HEK293 (cell line): ENCODE measurements at regions not wholly inside any gene's neighbourhood (a gene's known extent, or its start where the extent isn't known, plus 50 kb on each side); places are given as distances from the start of the nearest gene placed in this dataset.

ENCODE experiments used
- CTCF ChIA-PET: fragments of 350-600 bp; formaldehyde crosslinking; extraction: SDS; loops from one replicate; lab custom pipeline; 2021; ENCODE audit warnings: antibody characterized with exemption; lab: Yijun Ruan, JAX
- POLR2A ChIA-PET: fragments of 300-600 bp; formaldehyde crosslinking; extraction: SDS; loops from one replicate; lab custom pipeline; 2020; ENCODE audit warnings: antibody characterized with exemption, inconsistent platforms; lab: Yijun Ruan, JAX
- H3K27ac ChIP-seq: fragments of 200-500 bp; sonication (Bioruptor generic); 2 replicates; pipeline ENCODE4 v1.5.1; 2014; ENCODE audit warnings: low read depth, low read length, control low read depth, inconsistent platforms; ENCODE audit errors: extremely low read depth
- H3K36me3 ChIP-seq, 2 experiments: fragments of 200-500 bp in 1 of 2; sonication (Bioruptor generic) in 1 of 2; 1 replicate in 1 of 2; 2 replicates in 1 of 2; pipeline ENCODE4 v1.5.1; 2014 to 2017; ENCODE audit warnings: inconsistent platforms in 2 of 2, low read length in 2 of 2; ENCODE audit not compliant: control insufficient read depth in 2 of 2, insufficient read depth in 1 of 2
- H3K4me1 ChIP-seq: fragments of 200-500 bp; sonication (Bioruptor generic); 2 replicates; pipeline ENCODE4 v1.5.1; 2014; ENCODE audit warnings: mild to moderate bottlenecking, low read length, inconsistent platforms; ENCODE audit not compliant: control insufficient read depth, insufficient read depth
- H3K4me3 ChIP-seq: 2 replicates; pipeline ENCODE4 v1.5.1; 2011; ENCODE audit warnings: low read depth, mild to moderate bottlenecking, control low read depth, low read length, moderate library complexity
- H3K9me3 ChIP-seq: fragments of 200-500 bp; sonication (Bioruptor generic); 2 replicates; pipeline ENCODE4 v1.5.1; 2014; ENCODE audit warnings: low read depth, low read length, inconsistent platforms; ENCODE audit not compliant: control insufficient read depth, insufficient read depth
- ATF2 ChIP-seq: fragments of 450-650 bp; formaldehyde crosslinking; IDR thresholded peaks from 2 replicates; pipeline ENCODE4 v1.5.1; 2016; ENCODE audit warnings: missing biosample characterization, missing genetic modification characterization, low read depth
- GFI1B ChIP-seq: fragments of 450-650 bp; formaldehyde crosslinking; IDR thresholded peaks from 2 replicates; pipeline ENCODE4 v1.5.1; 2016; ENCODE audit warnings: missing biosample characterization, missing genetic modification characterization
- KLF1 ChIP-seq: fragments of 450-650 bp; formaldehyde crosslinking; IDR thresholded peaks from 2 replicates; pipeline ENCODE4 v1.5.1; 2016; ENCODE audit warnings: missing biosample characterization, missing genetic modification characterization
- KLF9 ChIP-seq: fragments of 450-650 bp; formaldehyde crosslinking; IDR thresholded peaks from 2 replicates; pipeline ENCODE4 v1.5.1; 2016; ENCODE audit warnings: missing biosample characterization, missing genetic modification characterization, low read depth
- MEIS1 ChIP-seq: sonication (generic); formaldehyde crosslinking; IDR thresholded peaks from 2 replicates; pipeline ENCODE4 v1.8.1; 2022; ENCODE audit warnings: missing genetic modification reagents, mild to moderate bottlenecking, borderline replicate concordance
- OSR2 ChIP-seq: fragments of 450-650 bp; formaldehyde crosslinking; IDR thresholded peaks from 2 replicates; pipeline ENCODE4 v1.5.1; 2016; ENCODE audit warnings: missing biosample characterization, missing genetic modification characterization
- PRDM2 ChIP-seq: fragments of 450-650 bp; formaldehyde crosslinking; IDR thresholded peaks from 2 replicates; pipeline ENCODE4 v1.5.1; 2016; ENCODE audit warnings: missing biosample characterization, missing genetic modification characterization, borderline replicate concordance
- SCRT1 ChIP-seq: fragments of 450-650 bp; formaldehyde crosslinking; IDR thresholded peaks from 2 replicates; pipeline ENCODE4 v1.5.1; 2016; ENCODE audit warnings: missing biosample characterization, missing genetic modification characterization, borderline replicate concordance
- YY1 ChIP-seq: fragments of 450-650 bp; formaldehyde crosslinking; IDR thresholded peaks from 2 replicates; pipeline ENCODE4 v1.5.1; 2018; ENCODE audit warnings: missing biosample characterization, missing genetic modification characterization
- ZNF16 ChIP-seq: fragments of 450-650 bp; formaldehyde crosslinking; IDR thresholded peaks from 2 replicates; pipeline ENCODE4 v1.5.1; 2016; ENCODE audit warnings: low read depth, missing biosample characterization, missing genetic modification characterization
- ZNF184 ChIP-seq: fragments of 450-650 bp; IDR thresholded peaks from 2 replicates; pipeline ENCODE4 v1.5.1; 2018; ENCODE audit warnings: missing biosample characterization, mild to moderate bottlenecking, missing genetic modification characterization
- ZNF19 ChIP-seq: fragments of 450-650 bp; formaldehyde crosslinking; IDR thresholded peaks from 2 replicates; pipeline ENCODE4; 2016; ENCODE audit warnings: missing biosample characterization, missing genetic modification characterization, low read depth
- ZNF211 ChIP-seq: fragments of 450-650 bp; formaldehyde crosslinking; IDR thresholded peaks from 2 replicates; pipeline ENCODE4 v1.5.1; 2016; ENCODE audit warnings: low read depth, missing biosample characterization, missing genetic modification characterization
- ZNF214 ChIP-seq: fragments of 450-650 bp; formaldehyde crosslinking; IDR thresholded peaks from 2 replicates; pipeline ENCODE4 v1.5.1; 2017; ENCODE audit warnings: missing biosample characterization, mild to moderate bottlenecking, missing genetic modification characterization, borderline replicate concordance
- ZNF23 ChIP-seq: fragments of 450-650 bp; formaldehyde crosslinking; IDR thresholded peaks from 2 replicates; pipeline ENCODE4 v1.5.1; 2016; ENCODE audit warnings: missing biosample characterization, missing genetic modification characterization, borderline replicate concordance
- ZNF239 ChIP-seq: fragments of 450-650 bp; formaldehyde crosslinking; IDR thresholded peaks from 2 replicates; pipeline ENCODE4 v1.5.1; 2016; ENCODE audit warnings: missing biosample characterization, missing genetic modification characterization
- ZNF311 ChIP-seq: fragments of 450-650 bp; formaldehyde crosslinking; IDR thresholded peaks from 2 replicates; pipeline ENCODE4 v1.5.1; 2017; ENCODE audit warnings: missing biosample characterization, missing genetic modification characterization, borderline replicate concordance
- ZNF426 ChIP-seq: fragments of 450-650 bp; formaldehyde crosslinking; IDR thresholded peaks from 2 replicates; pipeline ENCODE4 v1.5.1; 2017; ENCODE audit warnings: missing biosample characterization, missing genetic modification characterization, mild to moderate bottlenecking, inconsistent platforms, moderate library complexity
- ZNF624 ChIP-seq: fragments of 450-650 bp; formaldehyde crosslinking; IDR thresholded peaks from 2 replicates; pipeline ENCODE4 v1.5.1; 2017; ENCODE audit warnings: missing biosample characterization, missing genetic modification characterization
- ZNF707 ChIP-seq: fragments of 450-650 bp; formaldehyde crosslinking; IDR thresholded peaks from 2 replicates; pipeline ENCODE4 v1.5.1; 2016; ENCODE audit warnings: missing biosample characterization, missing genetic modification characterization
- ZNF76 ChIP-seq: fragments of 450-650 bp; formaldehyde crosslinking; IDR thresholded peaks from 2 replicates; pipeline ENCODE4; 2016; ENCODE audit warnings: low read depth, missing biosample characterization, missing genetic modification characterization, borderline replicate concordance
- ZNF777 ChIP-seq: fragments of 450-650 bp; formaldehyde crosslinking; IDR thresholded peaks from 2 replicates; pipeline ENCODE4 v1.5.1; 2017; ENCODE audit warnings: missing biosample characterization, missing genetic modification characterization, borderline replicate concordance

- H3K36me3 ChIP-seq, result no peaks in the 10 kb centered on the region
- CTCF ChIA-PET, result interaction anchor here (3.2 kb wide), 1 partner anchor 22 kb away, joined by 16 read pairs; no protein-coding TSS in a partner anchor
- no peaks in the 10 kb centered on the region for H3K9me3 ChIP-seq
- no peak overlapping the region for H3K27ac ChIP-seq
- POLR2A ChIA-PET, result no interaction called here
- no peak for TF ChIP-seq ZNF211
- TF ChIP-seq, all 188 proteins: peak for 0
- Histone ChIP-seq H3K4me1 (no peaks in the 10 kb centered on the region), H3K4me3 (no peak overlapping the region)
Observed at GRCh38 chr5:148708854-148709253, 54.5 kb upstream of the HTR4 start.

- no peaks in the 10 kb centered on the region; the same call in 1 of the 2 replicates for H3K9me3 ChIP-seq
- CTCF ChIA-PET, result interaction anchor here (0.9 to 1.1 kb wide), 3 partner anchors 10 to 19 kb away, joined by 3 read pairs; no protein-coding TSS in a partner anchor
- TF ChIP-seq ZNF239, result no peak
- TF ChIP-seq ZNF426 (tag by site-specific recombination), result no peak
- no peak for TF ChIP-seq PRDM2 (tag by site-specific recombination)
- no peak for TF ChIP-seq KLF1 (tag by site-specific recombination)
- no peak for TF ChIP-seq YY1 (tag by site-specific recombination)
- TF ChIP-seq ZNF214 (tag by site-specific recombination), result no peak
- TF ChIP-seq OSR2 (tag by site-specific recombination), result no peak
- no peak for TF ChIP-seq ZNF707 (tag by site-specific recombination)
- TF ChIP-seq ZNF777, result no peak
- no peak for TF ChIP-seq ZNF184
- TF ChIP-seq MEIS1 (CRISPR knock-in tag), result no peak
- H3K4me3 ChIP-seq, result no peak overlapping the region
- H3K36me3 ChIP-seq, result no peaks in the 10 kb centered on the region
- POLR2A ChIA-PET, result no interaction called here
- no peaks in the 10 kb centered on the region for H3K4me1 ChIP-seq
- no peak overlapping the region for H3K27ac ChIP-seq
Observed at GRCh38 chr5:148711961-148712360, 57.6 kb upstream of the HTR4 start.

GRCh38 chr5:148713735-148714508 lies 59.6 kb upstream of the HTR4 start:
- TF ChIP-seq ZNF311 (no peak), ATF2 (tag by site-specific recombination) (no peak), ZNF76 (tag by site-specific recombination) (no peak), ZNF214 (tag by site-specific recombination) (no peak), ZNF16 (no peak), GFI1B (no peak), ZNF23 (tag by site-specific recombination) (no peak), KLF9 (tag by site-specific recombination) (no peak), ZNF777 (no peak), ZNF624 (tag by site-specific recombination) (no peak), SCRT1 (no peak), ZNF19 (tag by site-specific recombination) (no peak)
- CTCF ChIA-PET, result interaction anchor here (0.5 to 2.1 kb wide), 4 partner anchors 17 to 256 kb away, joined by 3 to 11 read pairs (median 4); partner anchors contain the start of gene ADRB2
- Histone ChIP-seq H3K4me3 (no peak overlapping the region), H3K9me3 (no peaks in the 10 kb centered on the region; the same call in 1 of the 2 replicates), H3K27ac (no peak overlapping the region), H3K4me1 (no peaks in the 10 kb centered on the region), H3K36me3 (no peaks in the 10 kb centered on the region)
- POLR2A ChIA-PET, result no interaction called here
